Fibroblast of mammary gland (primary cell): ENCODE measurements at regions not wholly inside any gene's neighbourhood (a gene's known extent, or its start where the extent isn't known, plus 50 kb on each side); places are given as distances from the start of the nearest gene placed in this dataset.
A peak's percentile ranks its signal among the peaks of the same experiment; 100 is the strongest.

Source experiments
- DNase-seq: peaks from one replicate; pipeline ENCODE4 v3.0.0-alpha.2; 2010; ENCODE audit warnings: low read depth
- H3K4me3 ChIP-seq: 2 replicates; pipeline ENCODE4 v1.5.1; 2011; ENCODE audit warnings: low read depth, mild to moderate bottlenecking, low read length, moderate library complexity; ENCODE audit not compliant: control insufficient read depth
- CTCF ChIP-seq: conservative IDR thresholded peaks from 2 replicates; pipeline ENCODE4 v1.5.1; 2011; ENCODE audit warnings: low read depth, low read length, inconsistent platforms; ENCODE audit not compliant: control insufficient read depth, insufficient read depth

- peak; percentile 59 for DNase-seq
- no peak overlapping the region for H3K4me3 ChIP-seq
- TF ChIP-seq CTCF, result no peak
These were observed 71.9 kb downstream of the FOXD1 start for GRCh38 chr5:73376618-73377170.

GRCh38 chr5:73375949-73376348 lies 72.6 kb downstream of the FOXD1 start:
- no peak for DNase-seq
- no peak for TF ChIP-seq CTCF

GRCh38 chr5:73375191-73375545 lies 73.4 kb downstream of the FOXD1 start:
- DNase-seq, result no peak
- TF ChIP-seq CTCF, result no peak
- no peak overlapping the region for H3K4me3 ChIP-seq

More at GRCh38 chr5:73375949-73376348, 72.6 kb downstream of the FOXD1 start:
- no peak overlapping the region for H3K4me3 ChIP-seq

GRCh38 chr5:73374520-73375190 lies 73.9 kb downstream of the FOXD1 start:
- peak; percentile 73 for DNase-seq
- H3K4me3 ChIP-seq, result no peak overlapping the region
- TF ChIP-seq CTCF, result no peak

GRCh38 chr5:73373814-73374510 lies 74.6 kb downstream of the FOXD1 start:
- no peak for DNase-seq

More at GRCh38 chr5:73373814-73374510, 74.6 kb downstream of the FOXD1 start:
- no peak for TF ChIP-seq CTCF
- no peak overlapping the region for H3K4me3 ChIP-seq
